IPS-15b (cell line): ENCODE measurements at regions not wholly inside any gene's neighbourhood (a gene's known extent, or its start where the extent isn't known, plus 50 kb on each side); places are given as distances from the start of the nearest gene placed in this dataset.
"Not testable (repeated sequence)": the region's sequence is repeated elsewhere in the genome, so short reads cannot be mapped to it uniquely, and the experiment has no call there.

Experiments
- H3K27me3 ChIP-seq: one replicate; pipeline ENCODE4 v1.6.1; 2013; ENCODE audit warnings: low read length; ENCODE audit not compliant: control insufficient read depth, insufficient read depth
- H3K36me3 ChIP-seq: one replicate; pipeline ENCODE4 v1.6.1; 2013; ENCODE audit warnings: low read length; ENCODE audit not compliant: control insufficient read depth, insufficient read depth
- H3K4me1 ChIP-seq: one replicate; pipeline ENCODE4 v1.6.1; 2013; ENCODE audit warnings: mild to moderate bottlenecking, low read length; ENCODE audit not compliant: control insufficient read depth, insufficient read depth
- H3K4me3 ChIP-seq: one replicate; pipeline ENCODE4 v1.5.1; 2013; ENCODE audit warnings: low read depth, low read length
- H3K9ac ChIP-seq: one replicate; pipeline ENCODE4 v1.6.1; 2013; ENCODE audit warnings: low read depth, mild to moderate bottlenecking, low read length
- H3K9me3 ChIP-seq: one replicate; pipeline ENCODE4 v1.6.1; 2013; ENCODE audit warnings: mild to moderate bottlenecking, low read length; ENCODE audit not compliant: control insufficient read depth, insufficient read depth

DNA sequence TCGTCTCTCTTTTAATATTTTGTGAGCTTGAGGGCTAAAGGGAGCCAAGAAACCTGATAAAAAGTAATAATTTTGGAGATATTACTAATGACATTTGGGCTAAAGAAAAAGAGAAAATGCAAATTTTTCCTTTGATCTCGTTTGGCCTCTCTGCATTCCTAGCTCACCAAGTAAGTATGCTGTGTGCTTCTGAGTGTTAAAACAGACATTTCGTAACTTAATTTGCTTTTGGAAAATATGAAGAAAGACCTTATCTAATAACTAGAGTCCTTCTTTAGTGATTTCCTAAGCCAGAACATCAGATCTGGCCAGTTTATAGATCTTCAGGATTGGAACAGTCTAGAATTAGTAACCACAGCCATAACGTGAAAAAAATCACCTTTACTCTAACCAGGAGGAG is 872.9 kb upstream of the SLC35B3 start:
- H3K4me1 ChIP-seq = peaks cover 4% of the 10 kb centered on the region
- H3K9ac ChIP-seq = no peak overlapping the region
- no peaks in the 10 kb centered on the region for H3K36me3 ChIP-seq
- no peaks in the 10 kb centered on the region for H3K27me3 ChIP-seq
- H3K4me3 ChIP-seq = no peak overlapping the region
- no peaks in the 10 kb centered on the region for H3K9me3 ChIP-seq

GRCh38 chr6:9307786-9308185 is 872.4 kb upstream of the SLC35B3 start:
- H3K9me3 ChIP-seq = no peaks in the 10 kb centered on the region
- no peaks in the 10 kb centered on the region for H3K27me3 ChIP-seq
- no peaks in the 10 kb centered on the region for H3K36me3 ChIP-seq
- H3K4me1 ChIP-seq = peaks cover 4% of the 10 kb centered on the region
- H3K4me3 ChIP-seq = no peak overlapping the region
- no peak overlapping the region for H3K9ac ChIP-seq

GRCh38 chr6:9307187-9307586 is 871.8 kb upstream of the SLC35B3 start:
- H3K4me1 ChIP-seq = peaks cover 4% of the 10 kb centered on the region
- H3K9ac ChIP-seq = no peak overlapping the region
- no peaks in the 10 kb centered on the region for H3K9me3 ChIP-seq
- no peaks in the 10 kb centered on the region for H3K27me3 ChIP-seq
- H3K4me3 ChIP-seq = no peak overlapping the region
- no peaks in the 10 kb centered on the region for H3K36me3 ChIP-seq

DNA sequence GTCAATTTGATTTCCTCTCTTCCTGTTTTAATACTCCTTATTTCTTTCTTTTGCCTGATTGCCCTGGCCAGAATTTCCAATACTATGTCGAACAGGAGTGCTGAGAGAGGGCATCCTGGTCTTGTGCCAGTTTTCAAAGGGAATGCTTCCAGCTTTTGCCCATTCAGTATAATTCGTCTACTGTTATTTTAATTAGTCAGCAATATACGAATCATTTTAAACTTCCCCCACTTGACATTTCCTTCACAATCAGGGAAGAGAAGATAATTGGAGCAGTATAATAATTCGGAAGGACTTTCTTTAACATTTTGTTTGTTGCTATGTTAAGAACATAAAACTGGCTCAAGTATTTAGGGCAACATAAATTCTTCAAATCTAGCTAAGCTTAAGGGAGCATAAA is 860.3 kb upstream of the SLC35B3 start:
- Histone ChIP-seq H3K27me3 (no peaks in the 10 kb centered on the region), H3K36me3 (no peaks in the 10 kb centered on the region), H3K9ac (no peak overlapping the region), H3K9me3 (no peaks in the 10 kb centered on the region), H3K4me3 (no peak overlapping the region), H3K4me1 (no peaks in the 10 kb centered on the region)

- H3K27me3 ChIP-seq = no peaks in the 10 kb centered on the region
- H3K4me3 ChIP-seq = no peak overlapping the region
- H3K9me3 ChIP-seq = no peaks in the 10 kb centered on the region
- H3K9ac ChIP-seq = no peak overlapping the region
- H3K36me3 ChIP-seq = no peaks in the 10 kb centered on the region
- peaks cover 1% of the 10 kb centered on the region for H3K4me1 ChIP-seq
Observed at GRCh38 chr6:9292975-9293374, 857.6 kb upstream of the SLC35B3 start.

DNA sequence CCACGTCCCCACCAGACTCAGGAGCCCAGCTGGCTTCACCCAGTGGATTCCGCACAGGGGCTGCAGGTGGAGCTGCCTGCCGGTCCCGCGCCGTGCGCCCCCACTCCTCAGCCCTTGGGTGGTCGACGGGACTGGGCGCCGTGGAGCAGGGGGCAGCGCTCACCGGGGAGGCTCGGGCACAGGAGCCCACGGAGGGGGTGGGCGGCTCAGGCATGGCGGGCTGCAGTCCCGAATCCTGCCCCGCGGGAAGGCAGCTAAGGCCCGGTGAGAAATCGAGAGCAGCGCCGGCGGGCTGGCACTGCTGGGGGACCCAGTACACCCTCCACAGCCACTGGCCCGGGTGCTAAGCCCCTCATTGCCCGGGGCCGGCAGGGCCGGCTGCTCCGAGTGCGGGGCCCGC is 855.0 kb upstream of the SLC35B3 start:
- H3K36me3 ChIP-seq, H3K9me3 ChIP-seq, H3K4me3 ChIP-seq, H3K4me1 ChIP-seq, H3K9ac ChIP-seq, H3K27me3 ChIP-seq: not testable (repeated sequence)

GRCh38 chr6:9272671-9273070 is 837.3 kb upstream of the SLC35B3 start:
- no peaks in the 10 kb centered on the region for H3K4me1 ChIP-seq
- H3K27me3 ChIP-seq = no peaks in the 10 kb centered on the region
- H3K4me3 ChIP-seq = no peak overlapping the region
- H3K36me3 ChIP-seq = no peaks in the 10 kb centered on the region
- no peaks in the 10 kb centered on the region for H3K9me3 ChIP-seq
- H3K9ac ChIP-seq = no peak overlapping the region

DNA sequence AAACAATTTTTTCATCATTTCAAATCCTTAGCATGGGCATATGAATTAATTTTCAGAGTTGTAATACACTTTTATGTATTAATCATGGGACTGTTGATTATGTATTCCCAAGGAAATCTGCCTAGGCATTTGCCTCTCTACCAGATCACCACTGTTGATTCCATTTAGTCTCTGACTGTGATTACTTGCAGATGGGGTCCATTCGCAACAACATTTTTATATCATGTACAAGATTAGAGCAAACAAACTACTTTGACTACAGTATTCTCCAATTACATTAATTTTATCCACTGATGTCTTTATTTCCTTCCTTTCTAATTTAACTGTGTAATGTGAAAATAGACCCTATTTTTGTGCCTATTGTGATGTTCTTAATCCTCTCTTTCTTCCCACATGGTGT is 831.4 kb upstream of the SLC35B3 start:
- Histone ChIP-seq H3K36me3 (no peaks in the 10 kb centered on the region), H3K4me1 (no peaks in the 10 kb centered on the region), H3K9me3 (no peaks in the 10 kb centered on the region), H3K4me3 (no peak overlapping the region), H3K27me3 (no peaks in the 10 kb centered on the region), H3K9ac (no peak overlapping the region)

- Histone ChIP-seq H3K4me1 (no peaks in the 10 kb centered on the region), H3K9ac (no peak overlapping the region), H3K27me3 (no peaks in the 10 kb centered on the region), H3K9me3 (no peaks in the 10 kb centered on the region), H3K4me3 (no peak overlapping the region), H3K36me3 (no peaks in the 10 kb centered on the region)
Observed at GRCh38 chr6:9257215-9257614, 821.9 kb upstream of the SLC35B3 start.

GRCh38 chr6:9254251-9254650 is 818.9 kb upstream of the SLC35B3 start:
- no peaks in the 10 kb centered on the region for H3K36me3 ChIP-seq
- no peaks in the 10 kb centered on the region for H3K4me1 ChIP-seq
- H3K4me3 ChIP-seq = no peak overlapping the region
- H3K9ac ChIP-seq = no peak overlapping the region
- H3K27me3 ChIP-seq = no peaks in the 10 kb centered on the region
- no peaks in the 10 kb centered on the region for H3K9me3 ChIP-seq

DNA sequence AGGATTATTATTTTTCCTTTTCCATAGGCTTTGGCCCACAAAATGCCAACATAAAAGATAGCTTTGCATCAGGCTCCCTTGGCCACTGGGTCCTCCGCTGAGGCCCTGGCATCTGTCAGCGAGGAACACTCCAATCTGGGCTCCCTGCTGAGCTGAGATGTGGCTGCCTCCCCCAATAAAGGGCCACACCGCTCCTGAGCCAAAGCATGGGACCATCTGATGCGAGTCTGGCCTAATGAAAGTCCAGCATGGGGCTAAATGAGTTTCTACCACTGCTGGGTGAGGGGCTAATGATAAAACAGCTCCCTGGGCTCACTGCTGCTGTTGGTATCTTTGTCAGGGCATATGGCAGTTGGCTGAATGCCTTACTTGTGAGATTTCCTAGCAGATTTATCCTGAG is 817.5 kb upstream of the SLC35B3 start:
- Histone ChIP-seq H3K4me1 (no peaks in the 10 kb centered on the region), H3K36me3 (no peaks in the 10 kb centered on the region), H3K9ac (no peak overlapping the region), H3K4me3 (no peak overlapping the region), H3K9me3 (no peaks in the 10 kb centered on the region), H3K27me3 (no peaks in the 10 kb centered on the region)

GRCh38 chr6:9250852-9251251 is 815.5 kb upstream of the SLC35B3 start:
- H3K4me3 ChIP-seq = no peak overlapping the region
- no peaks in the 10 kb centered on the region for H3K4me1 ChIP-seq
- H3K36me3 ChIP-seq = no peaks in the 10 kb centered on the region
- H3K27me3 ChIP-seq = no peaks in the 10 kb centered on the region
- H3K9ac ChIP-seq = no peak overlapping the region
- no peaks in the 10 kb centered on the region for H3K9me3 ChIP-seq

GRCh38 chr6:9248133-9248532 is 812.8 kb upstream of the SLC35B3 start:
- H3K36me3 ChIP-seq = no peaks in the 10 kb centered on the region
- H3K4me3 ChIP-seq = no peak overlapping the region
- H3K9me3 ChIP-seq = no peaks in the 10 kb centered on the region
- H3K4me1 ChIP-seq = no peaks in the 10 kb centered on the region
- no peak overlapping the region for H3K9ac ChIP-seq
- no peaks in the 10 kb centered on the region for H3K27me3 ChIP-seq
